ENCODE measurements at regions not wholly inside any gene's neighbourhood (a gene's known extent, or its start where the extent isn't known, plus 50 kb on each side); places are given as distances from the start of the nearest gene placed in this dataset.

GRCh38 chr18:73924836-73925235 lies 222.8 kb downstream of the FBXO15 start:
- no peak overlapping the region for H3K4me2 ChIP-seq (ENCODE audit: insufficient read depth, low read length)
- H3K36me3 ChIP-seq (ENCODE audit: insufficient read depth, low read length), result no peaks in the 10 kb centered on the region
- no peaks in the 10 kb centered on the region for H3K79me2 ChIP-seq (ENCODE audit: insufficient read depth, low read length)
- H4K20me1 ChIP-seq (ENCODE audit: insufficient read depth, low read length), result no peaks in the 10 kb centered on the region
- H3K27me3 ChIP-seq (ENCODE audit: insufficient read depth, low read length), result no peaks in the 10 kb centered on the region
- DNase-seq (ENCODE audit: insufficient read length, low spot score, missing footprints), result no peak
- H2AFZ ChIP-seq (ENCODE audit: low read length), result no peak overlapping the region
- H3K27ac ChIP-seq (ENCODE audit: low read depth, low read length), result no peak overlapping the region
- H3K4me3 ChIP-seq (ENCODE audit: insufficient read depth, low read length), result no peak overlapping the region
- no peaks in the 10 kb centered on the region for H3K9me3 ChIP-seq (ENCODE audit: low read depth, low read length)
- TF ChIP-seq, protein P1, sequence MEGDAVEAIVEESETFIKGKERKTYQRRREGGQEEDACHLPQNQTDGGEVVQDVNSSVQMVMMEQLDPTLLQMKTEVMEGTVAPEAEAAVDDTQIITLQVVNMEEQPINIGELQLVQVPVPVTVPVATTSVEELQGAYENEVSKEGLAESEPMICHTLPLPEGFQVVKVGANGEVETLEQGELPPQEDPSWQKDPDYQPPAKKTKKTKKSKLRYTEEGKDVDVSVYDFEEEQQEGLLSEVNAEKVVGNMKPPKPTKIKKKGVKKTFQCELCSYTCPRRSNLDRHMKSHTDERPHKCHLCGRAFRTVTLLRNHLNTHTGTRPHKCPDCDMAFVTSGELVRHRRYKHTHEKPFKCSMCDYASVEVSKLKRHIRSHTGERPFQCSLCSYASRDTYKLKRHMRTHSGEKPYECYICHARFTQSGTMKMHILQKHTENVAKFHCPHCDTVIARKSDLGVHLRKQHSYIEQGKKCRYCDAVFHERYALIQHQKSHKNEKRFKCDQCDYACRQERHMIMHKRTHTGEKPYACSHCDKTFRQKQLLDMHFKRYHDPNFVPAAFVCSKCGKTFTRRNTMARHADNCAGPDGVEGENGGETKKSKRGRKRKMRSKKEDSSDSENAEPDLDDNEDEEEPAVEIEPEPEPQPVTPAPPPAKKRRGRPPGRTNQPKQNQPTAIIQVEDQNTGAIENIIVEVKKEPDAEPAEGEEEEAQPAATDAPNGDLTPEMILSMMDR (IDR thresholded peaks at IDR 0.05; ENCODE audit: extremely low read depth, low read depth, low read length), result no peak
- no peaks in the 10 kb centered on the region for H3K4me1 ChIP-seq (ENCODE audit: insufficient read depth, low read length)

- no peaks in the 10 kb centered on the region for H3K27me3 ChIP-seq (ENCODE audit: insufficient read depth, low read length)
- no peak overlapping the region for H3K4me3 ChIP-seq (ENCODE audit: insufficient read depth, low read length)
- H2AFZ ChIP-seq (ENCODE audit: low read length), result no peak overlapping the region
- no peak for DNase-seq (ENCODE audit: insufficient read length, low spot score, missing footprints)
- no peak overlapping the region for H3K4me2 ChIP-seq (ENCODE audit: insufficient read depth, low read length)
- H3K79me2 ChIP-seq (ENCODE audit: insufficient read depth, low read length), result no peaks in the 10 kb centered on the region
- no peaks in the 10 kb centered on the region for H4K20me1 ChIP-seq (ENCODE audit: insufficient read depth, low read length)
- H3K4me1 ChIP-seq (ENCODE audit: insufficient read depth, low read length), result no peaks in the 10 kb centered on the region
- TF ChIP-seq, protein P1 (IDR thresholded peaks at IDR 0.05; ENCODE audit: extremely low read depth, low read depth, low read length), result no peak
- no peaks in the 10 kb centered on the region for H3K36me3 ChIP-seq (ENCODE audit: insufficient read depth, low read length)
- H3K9me3 ChIP-seq (ENCODE audit: low read depth, low read length), result no peaks in the 10 kb centered on the region
- no peak overlapping the region for H3K27ac ChIP-seq (ENCODE audit: low read depth, low read length)
Measured at GRCh38 chr18:73924307-73924706, 223.3 kb downstream of the FBXO15 start.

DNA sequence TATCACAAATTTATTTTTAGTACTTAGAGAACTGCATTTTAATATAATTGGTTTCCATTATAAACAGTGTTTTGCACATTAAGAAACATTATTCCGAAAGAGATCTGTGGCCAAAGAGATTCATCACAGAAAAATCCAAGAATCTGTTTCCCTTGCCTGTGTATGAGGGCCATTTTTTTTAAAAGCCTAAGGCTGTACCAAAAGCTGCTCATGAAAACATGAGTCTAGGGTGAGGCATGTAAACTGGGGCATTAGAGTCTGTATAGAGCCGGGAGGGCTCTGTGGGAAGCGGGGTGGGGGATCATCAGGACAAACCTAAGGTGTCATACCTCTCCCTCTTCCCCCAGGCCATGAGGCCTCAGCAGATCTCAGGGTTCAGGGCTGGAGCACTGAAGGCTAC lies 223.8 kb downstream of the FBXO15 start:
- Histone ChIP-seq H3K9me3 (ENCODE audit: low read depth, low read length) (no peaks in the 10 kb centered on the region), H3K4me3 (ENCODE audit: insufficient read depth, low read length) (no peak overlapping the region), H3K27ac (ENCODE audit: low read depth, low read length) (no peak overlapping the region)

DNA sequence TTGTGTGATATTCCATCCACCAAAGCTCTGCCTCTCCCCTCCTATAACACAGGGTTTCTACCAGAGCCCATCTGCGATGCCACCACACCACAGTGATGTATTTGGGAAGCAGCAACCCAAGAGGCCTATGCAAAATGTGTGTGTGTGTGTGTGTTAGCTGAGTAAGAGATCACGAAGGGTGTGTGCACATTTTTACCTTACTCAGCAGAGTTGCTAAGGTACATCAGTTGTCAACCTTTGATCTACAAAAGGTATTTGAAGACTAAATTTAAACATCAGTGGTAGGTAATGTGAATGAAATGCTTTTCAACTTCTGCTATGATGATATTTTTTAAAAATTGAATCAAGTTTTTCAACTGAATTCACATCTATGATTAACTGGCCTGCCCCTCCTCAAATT lies 227.6 kb downstream of the FBXO15 start:
- no peak for DNase-seq (ENCODE audit: insufficient read length, low spot score, missing footprints)
- Histone ChIP-seq H3K36me3 (ENCODE audit: insufficient read depth, low read length) (no peaks in the 10 kb centered on the region), H4K20me1 (ENCODE audit: insufficient read depth, low read length) (no peaks in the 10 kb centered on the region), H2AFZ (ENCODE audit: low read length) (no peak overlapping the region), H3K9me3 (ENCODE audit: low read depth, low read length) (no peaks in the 10 kb centered on the region), H3K4me2 (ENCODE audit: insufficient read depth, low read length) (no peak overlapping the region), H3K4me3 (ENCODE audit: insufficient read depth, low read length) (no peak overlapping the region), H3K27me3 (ENCODE audit: insufficient read depth, low read length) (no peaks in the 10 kb centered on the region), H3K27ac (ENCODE audit: low read depth, low read length) (no peak overlapping the region), H3K79me2 (ENCODE audit: insufficient read depth, low read length) (no peaks in the 10 kb centered on the region), H3K4me1 (ENCODE audit: insufficient read depth, low read length) (no peaks in the 10 kb centered on the region)
- TF ChIP-seq, protein P1 (IDR thresholded peaks at IDR 0.05; ENCODE audit: extremely low read depth, low read depth, low read length), result no peak

More for the DNA sequence above, 223.8 kb downstream of the FBXO15 start:
- H3K27me3 ChIP-seq (ENCODE audit: insufficient read depth, low read length), result no peaks in the 10 kb centered on the region
- no peak overlapping the region for H3K4me2 ChIP-seq (ENCODE audit: insufficient read depth, low read length)
- H4K20me1 ChIP-seq (ENCODE audit: insufficient read depth, low read length), result no peaks in the 10 kb centered on the region
- no peaks in the 10 kb centered on the region for H3K79me2 ChIP-seq (ENCODE audit: insufficient read depth, low read length)
- H2AFZ ChIP-seq (ENCODE audit: low read length), result no peak overlapping the region
- no peaks in the 10 kb centered on the region for H3K4me1 ChIP-seq (ENCODE audit: insufficient read depth, low read length)
- no peak for DNase-seq (ENCODE audit: insufficient read length, low spot score, missing footprints)
- H3K36me3 ChIP-seq (ENCODE audit: insufficient read depth, low read length), result no peaks in the 10 kb centered on the region
- TF ChIP-seq, protein P1 (IDR thresholded peaks at IDR 0.05; ENCODE audit: extremely low read depth, low read depth, low read length), result no peak

Measured in osteoblast (primary cell).